H1 (cell line): ENCODE measurements at regions not wholly inside any gene's neighbourhood (a gene's known extent, or its start where the extent isn't known, plus 50 kb on each side); places are given as distances from the start of the nearest gene placed in this dataset.
"Not testable (repeated sequence)": the region's sequence is repeated elsewhere in the genome, so short reads cannot be mapped to it uniquely, and the experiment has no call there.

ENCODE experiments used
- CTCF ChIA-PET: fragments of 300-600 bp; sonication (Branson Sonifier 250); formaldehyde crosslinking; loops from one replicate; lab custom pipeline; 2021; ENCODE audit not compliant: partially characterized antibody; lab: Charles Lee
- POLR2A ChIA-PET: fragments of 300-600 bp; sonication (Branson Sonifier 250); formaldehyde crosslinking; loops from one replicate; lab custom pipeline; 2021; ENCODE audit warnings: inconsistent platforms; ENCODE audit not compliant: partially characterized antibody; lab: Charles Lee
- DNase-seq, 2 experiments: peaks; one replicate each; pipeline versions ENCODE4 v3.0.0 to v3.0.0-alpha.2; 2010 to 2022; ENCODE audit warnings: low spot score in 2 of 2, low read depth in 1 of 2, mixed read lengths in 1 of 2
- FAIRE-seq: peaks from 2 replicates; lab custom pipeline; 2011; peaks lifted over from hg19 to GRCh38; lab: Jason Lieb, UNC
- H2AFZ ChIP-seq: 2 replicates; pipeline ENCODE4 v1.8.1; 2012; ENCODE audit warnings: low read length, inconsistent platforms
- H2AK5ac ChIP-seq: 2 replicates; pipeline ENCODE4 v1.6.1; 2013; ENCODE audit warnings: low read depth, low read length
- H2BK120ac ChIP-seq: replicated peaks from 2 replicates; pipeline ENCODE3; 2013; ENCODE audit warnings: low read depth, low read length, inconsistent platforms
- H2BK12ac ChIP-seq: 2 replicates; pipeline ENCODE4 v1.6.1; 2013; ENCODE audit warnings: low read depth, low read length
- H2BK15ac ChIP-seq: 2 replicates; pipeline ENCODE4 v1.6.1; 2013; ENCODE audit warnings: low read length
- H2BK20ac ChIP-seq: 2 replicates; pipeline ENCODE4 v1.6.1; 2013; ENCODE audit warnings: low read length
- H2BK5ac ChIP-seq: 2 replicates; pipeline ENCODE4 v1.6.1; 2013; ENCODE audit warnings: low read depth, low read length
- H3K14ac ChIP-seq: 2 replicates; pipeline ENCODE4 v1.6.1; 2013; ENCODE audit warnings: inconsistent platforms; ENCODE audit not compliant: insufficient read length
- H3K18ac ChIP-seq: 2 replicates; pipeline ENCODE4 v1.6.1; 2013; ENCODE audit warnings: low read length; ENCODE audit errors: extremely low read depth
- H3K23ac ChIP-seq: 2 replicates; pipeline ENCODE4 v1.6.1; 2013; ENCODE audit warnings: inconsistent platforms; ENCODE audit not compliant: insufficient read length
- H3K23me2 ChIP-seq: 2 replicates; pipeline ENCODE4 v1.6.1; 2013; ENCODE audit warnings: low read depth, low read length
- H3K27ac ChIP-seq: 2 replicates; pipeline ENCODE4 v1.6.1; 2011; ENCODE audit warnings: low read depth, low read length, inconsistent platforms
- H3K27me3 ChIP-seq, 4 experiments: replicated peaks in 1 of 4; 1 replicate in 1 of 4; 2 replicates in 3 of 4; pipeline versions ENCODE4 v1.6.1 to v1.8.1; 2011 to 2013; ENCODE audit warnings: low read length in 3 of 4, mild to moderate bottlenecking in 3 of 4, inconsistent platforms in 2 of 4, mixed read lengths in 2 of 4, moderate library complexity in 1 of 4; ENCODE audit not compliant: control insufficient read depth in 3 of 4, insufficient read depth in 3 of 4; ENCODE audit errors: extremely low read depth in 1 of 4
- H3K36me3 ChIP-seq, 4 experiments: 2 replicates each; pipeline versions ENCODE4 v1.6.1 to v1.8.1; 2011 to 2013; ENCODE audit warnings: mild to moderate bottlenecking in 4 of 4, low read length in 3 of 4, moderate library complexity in 2 of 4, control low read depth in 1 of 4, inconsistent platforms in 1 of 4; ENCODE audit not compliant: insufficient read depth in 4 of 4, control insufficient read depth in 2 of 4
- H3K4ac ChIP-seq: replicated peaks from 2 replicates; pipeline ENCODE3; 2013; ENCODE audit warnings: low read length, low read depth, mixed read lengths, inconsistent platforms; ENCODE audit not compliant: insufficient read length
- H3K4me1 ChIP-seq, 4 experiments: replicated peaks in 1 of 4; 1 replicate in 1 of 4; 2 replicates in 3 of 4; pipeline versions ENCODE4 v1.6.1 to v1.8.1; 2011 to 2013; ENCODE audit warnings: low read length in 3 of 4, inconsistent platforms in 2 of 4, mixed read lengths in 1 of 4; ENCODE audit not compliant: insufficient read depth in 4 of 4, control insufficient read depth in 3 of 4
- H3K4me2 ChIP-seq, 2 experiments: 2 replicates each; pipeline versions ENCODE4 v1.6.1 to v1.8.1; 2011 to 2013; ENCODE audit warnings: low read depth in 2 of 2, low read length in 2 of 2, control low read depth in 1 of 2, inconsistent platforms in 1 of 2, mild to moderate bottlenecking in 1 of 2; ENCODE audit not compliant: insufficient read depth in 1 of 2
- H3K4me3 ChIP-seq, 4 experiments: fragments of 200-600, 300-600 bp in 1 of 4; sonication (generic), shearing (Covaris generic), sonication (Bioruptor Twin) in 1 of 4; 2 replicates each; pipeline versions ENCODE4 v1.5.1 to v1.8.1; 2011 to 2016; ENCODE audit warnings: low read length in 4 of 4, low read depth in 3 of 4, control low read depth in 2 of 4, inconsistent platforms in 2 of 4, mild to moderate bottlenecking in 2 of 4, mixed read lengths in 1 of 4, moderate library complexity in 1 of 4; ENCODE audit not compliant: insufficient read depth in 2 of 4; ENCODE audit errors: extremely low read depth in 1 of 4
- H3K56ac ChIP-seq: replicated peaks from 2 replicates; pipeline ENCODE3; 2013; ENCODE audit warnings: low read depth, mild to moderate bottlenecking, mixed read lengths, low read length, inconsistent platforms; ENCODE audit not compliant: insufficient read length
- H3K79me1 ChIP-seq: 2 replicates; pipeline ENCODE4 v1.6.1; 2013; ENCODE audit warnings: low read depth, low read length, control low read depth
- H3K79me2 ChIP-seq, 2 experiments: 2 replicates each; pipeline versions ENCODE4 v1.6.1 to v1.8.1; 2012 to 2013; ENCODE audit warnings: low read length in 2 of 2, mild to moderate bottlenecking in 2 of 2, inconsistent platforms in 1 of 2; ENCODE audit not compliant: insufficient read depth in 2 of 2, control insufficient read depth in 1 of 2
- H3K9ac ChIP-seq, 4 experiments: replicated peaks in 1 of 4; 1 replicate in 1 of 4; 2 replicates in 3 of 4; pipeline versions ENCODE4 v1.6.1 to v1.8.1; 2011 to 2013; ENCODE audit warnings: low read depth in 3 of 4, low read length in 3 of 4, control low read depth in 2 of 4, mild to moderate bottlenecking in 2 of 4, moderate library complexity in 2 of 4, inconsistent platforms in 1 of 4; ENCODE audit errors: extremely low read depth in 1 of 4
- H3K9me3 ChIP-seq, 2 experiments: 2 replicates each; pipeline versions ENCODE4 v1.6.1 to v1.8.1; 2012 to 2013; ENCODE audit warnings: mild to moderate bottlenecking in 2 of 2, moderate library complexity in 2 of 2, control low read depth in 1 of 2, inconsistent platforms in 1 of 2, low read depth in 1 of 2, low read length in 1 of 2, mixed read lengths in 1 of 2; ENCODE audit not compliant: insufficient read depth in 2 of 2
- H4K20me1 ChIP-seq, 2 experiments: replicated peaks in 1 of 2; 2 replicates each; pipeline versions ENCODE3 to v1.8.1; 2011 to 2013; ENCODE audit warnings: inconsistent platforms in 2 of 2, low read length in 2 of 2, mild to moderate bottlenecking in 1 of 2; ENCODE audit not compliant: insufficient read depth in 2 of 2, control insufficient read depth in 1 of 2
- H4K5ac ChIP-seq: 2 replicates; pipeline ENCODE4 v1.6.1; 2013; ENCODE audit warnings: low read length, low read depth, mixed read lengths, inconsistent platforms; ENCODE audit not compliant: insufficient read length
- H4K8ac ChIP-seq: 2 replicates; pipeline ENCODE4 v1.8.0; 2013; ENCODE audit warnings: mild to moderate bottlenecking, moderate library complexity, low read length, inconsistent platforms; ENCODE audit not compliant: insufficient read depth; ENCODE audit errors: extremely low read depth
- H4K91ac ChIP-seq: replicated peaks from 2 replicates; pipeline ENCODE3; 2013; ENCODE audit warnings: low read length, mixed read lengths, inconsistent platforms; ENCODE audit not compliant: insufficient read length
- RAD21 ChIP-seq, 2 experiments: IDR thresholded peaks in 1 of 2; conservative IDR thresholded peaks in 1 of 2; 2 replicates each; pipeline ENCODE4 v1.6.1; 2011; ENCODE audit warnings: low read depth in 2 of 2, low read length in 2 of 2, improper control_type of control experiment in 1 of 2, inconsistent platforms in 1 of 2, mild to moderate bottlenecking in 1 of 2, moderate library complexity in 1 of 2
- WGBS, 2 experiments: shearing (Covaris generic) in 1 of 2; methylation state at CpG; one replicate each; pipeline versions ENCODE4 v1.1.6 to v1.1.7; 2013 to 2015; ENCODE audit warnings: low lambda C conversion rate in 2 of 2, mixed read lengths in 2 of 2, inconsistent platforms in 1 of 2, low coverage in 1 of 2, missing lambda C conversion rate in 1 of 2; ENCODE audit not compliant: insufficient replicate concordance in 2 of 2, insufficient coverage in 1 of 2, insufficient read length in 1 of 2; ENCODE audit errors: extremely low coverage in 1 of 2, missing lambda C conversion rate in 1 of 2; 5-methylcytosine and 5-hydroxymethylcytosine counted together

DNA sequence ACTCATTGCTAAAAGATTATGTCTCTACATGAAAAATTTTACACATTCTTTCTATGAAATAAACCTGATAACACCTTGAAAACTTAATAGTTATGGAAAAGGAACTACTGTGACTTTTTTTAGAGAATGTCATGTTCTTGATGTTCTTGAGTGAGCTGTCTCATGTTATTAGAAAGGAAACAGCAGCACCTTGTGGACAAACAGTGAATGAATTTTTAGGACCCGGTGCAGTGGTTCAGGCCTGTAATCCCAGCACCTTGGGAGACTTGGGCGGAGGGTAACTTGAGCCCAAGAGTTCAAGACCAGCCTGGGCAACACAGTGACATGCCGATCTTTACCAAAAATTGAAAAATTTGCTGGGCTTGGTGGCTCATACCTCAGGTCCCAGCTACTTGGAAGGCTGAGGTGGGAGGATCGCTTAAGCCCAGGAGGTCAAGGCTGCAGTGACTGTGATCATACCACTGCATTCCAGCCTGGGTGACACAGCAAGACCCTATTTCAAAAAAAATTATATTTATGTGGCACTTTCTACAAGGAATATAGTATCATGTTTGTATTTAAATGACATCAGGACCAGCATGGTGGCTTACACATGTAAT lies 2207.4 kb upstream of the DEFB115 start:
- H3K23me2 ChIP-seq, H2AFZ ChIP-seq, H3K9ac ChIP-seq, H3K4me2 ChIP-seq, H3K4me1 ChIP-seq, H3K79me2 ChIP-seq, FAIRE-seq, H2BK12ac ChIP-seq, H2BK120ac ChIP-seq, H3K27ac ChIP-seq, H3K18ac ChIP-seq, H2AK5ac ChIP-seq, CTCF ChIA-PET, H3K79me1 ChIP-seq, H3K36me3 ChIP-seq: not testable (repeated sequence)
- peaks cover 16 to 19% of the 10 kb centered on the region in 2 experiments; a peak in 2 of 4 replicates for H3K9me3 ChIP-seq
- 80% methylated on average over 4 of the region's 4 CpGs; no CpG with 5 or more reads in 1 of the 2 experiments for WGBS, 2 experiments
- peak in 1 of 2 experiments; percentile 26; a peak in 1 of 4 replicates for TF ChIP-seq RAD21 (IDR thresholded peaks at IDR 0.05 in 1 of 2, conservative IDR thresholded peaks at IDR 0.05 in 1 of 2; ENCODE audit: low read depth in 2 of 2, low read length in 2 of 2)
- TF ChIP-seq, all 59 proteins: peak for 1; not testable (repeated sequence) for 58
- H3K23ac ChIP-seq, H3K4me3 ChIP-seq, H2BK5ac ChIP-seq, H3K56ac ChIP-seq, H2BK15ac ChIP-seq, H3K27me3 ChIP-seq, H4K91ac ChIP-seq, POLR2A ChIA-PET, DNase-seq, H3K14ac ChIP-seq, H2BK20ac ChIP-seq, H3K4ac ChIP-seq, H4K20me1 ChIP-seq, H4K8ac ChIP-seq, H4K5ac ChIP-seq: not testable (repeated sequence)
